T-helper 1 cell treated with Interleukin-12 subunit alpha and Interleukin-12 subunit beta and Interleukin-4 antibody, amounts not matched to agents 30 μg/mL and 1 μg/mL, for 36 hours (primary cell): ENCODE measurements at regions not wholly inside any gene's neighbourhood (a gene's known extent, or its start where the extent isn't known, plus 50 kb on each side); places are given as distances from the start of the nearest gene placed in this dataset.

Experiments used
- H3K27ac Mint-ChIP-seq: one replicate; pipeline ENCODE4 v1.8.0; 2021; ENCODE audit warnings: mild to moderate bottlenecking, mixed read lengths
- H3K27me3 Mint-ChIP-seq: one replicate; pipeline ENCODE4 v1.8.0; 2021; ENCODE audit warnings: low read depth, mixed read lengths
- H3K36me3 Mint-ChIP-seq: one replicate; pipeline ENCODE4 v1.8.0; 2021; ENCODE audit warnings: low read depth, mixed read lengths
- H3K4me1 Mint-ChIP-seq: one replicate; pipeline ENCODE4 v1.8.0; 2021; ENCODE audit warnings: low read depth, mixed read lengths
- H3K4me3 Mint-ChIP-seq: one replicate; pipeline ENCODE4 v1.8.0; 2021; ENCODE audit warnings: mild to moderate bottlenecking, moderate library complexity, mixed read lengths
- H3K9me3 Mint-ChIP-seq: one replicate; pipeline ENCODE4 v1.8.0; 2021; ENCODE audit warnings: mixed read lengths

GRCh38 chr3:117722856-117723255 is 1013.3 kb downstream of the TUSC7 start:
- H3K36me3 Mint-ChIP-seq: no peaks in the 10 kb centered on the region
- H3K4me1 Mint-ChIP-seq: no peaks in the 10 kb centered on the region
- no peak overlapping the region for H3K4me3 Mint-ChIP-seq
- H3K27me3 Mint-ChIP-seq: no peaks in the 10 kb centered on the region
- H3K9me3 Mint-ChIP-seq: no peaks in the 10 kb centered on the region
- no peak overlapping the region for H3K27ac Mint-ChIP-seq

GRCh38 chr3:117723825-117724224 is 1014.2 kb downstream of the TUSC7 start:
- Mint-ChIP-seq H3K27ac (no peak overlapping the region), H3K36me3 (no peaks in the 10 kb centered on the region), H3K27me3 (no peaks in the 10 kb centered on the region), H3K4me1 (no peaks in the 10 kb centered on the region), H3K4me3 (no peak overlapping the region), H3K9me3 (no peaks in the 10 kb centered on the region)

GRCh38 chr3:117725314-117725713 is 1015.7 kb downstream of the TUSC7 start:
- H3K36me3 Mint-ChIP-seq: no peaks in the 10 kb centered on the region
- no peak overlapping the region for H3K27ac Mint-ChIP-seq
- no peaks in the 10 kb centered on the region for H3K4me1 Mint-ChIP-seq
- no peak overlapping the region for H3K4me3 Mint-ChIP-seq
- H3K27me3 Mint-ChIP-seq: no peaks in the 10 kb centered on the region
- H3K9me3 Mint-ChIP-seq: no peaks in the 10 kb centered on the region

GRCh38 chr3:117726776-117727175 is 1017.2 kb downstream of the TUSC7 start:
- H3K4me3 Mint-ChIP-seq: no peak overlapping the region
- no peaks in the 10 kb centered on the region for H3K27me3 Mint-ChIP-seq
- no peaks in the 10 kb centered on the region for H3K9me3 Mint-ChIP-seq
- H3K36me3 Mint-ChIP-seq: no peaks in the 10 kb centered on the region
- H3K27ac Mint-ChIP-seq: no peak overlapping the region
- H3K4me1 Mint-ChIP-seq: no peaks in the 10 kb centered on the region

GRCh38 chr3:117728226-117728625 is 1018.6 kb downstream of the TUSC7 start:
- Mint-ChIP-seq H3K27ac (no peak overlapping the region), H3K4me1 (no peaks in the 10 kb centered on the region), H3K4me3 (no peak overlapping the region), H3K27me3 (no peaks in the 10 kb centered on the region), H3K9me3 (no peaks in the 10 kb centered on the region), H3K36me3 (no peaks in the 10 kb centered on the region)

GRCh38 chr3:117734496-117734895 is 1024.9 kb downstream of the TUSC7 start:
- Mint-ChIP-seq H3K27ac (no peak overlapping the region), H3K36me3 (no peaks in the 10 kb centered on the region), H3K4me3 (no peak overlapping the region), H3K4me1 (no peaks in the 10 kb centered on the region), H3K27me3 (no peaks in the 10 kb centered on the region), H3K9me3 (no peaks in the 10 kb centered on the region)

GRCh38 chr3:117735481-117736101 is 1026.0 kb downstream of the TUSC7 start:
- H3K9me3 Mint-ChIP-seq: no peaks in the 10 kb centered on the region

GRCh38 chr3:117736846-117737245 is 1027.3 kb downstream of the TUSC7 start:
- Mint-ChIP-seq H3K9me3 (no peaks in the 10 kb centered on the region), H3K27ac (no peak overlapping the region), H3K4me3 (no peak overlapping the region)

More at GRCh38 chr3:117735481-117736101, 1026.0 kb downstream of the TUSC7 start:
- H3K27me3 Mint-ChIP-seq: no peaks in the 10 kb centered on the region
- H3K27ac Mint-ChIP-seq: no peak overlapping the region
- no peaks in the 10 kb centered on the region for H3K36me3 Mint-ChIP-seq
- no peaks in the 10 kb centered on the region for H3K4me1 Mint-ChIP-seq
- H3K4me3 Mint-ChIP-seq: no peak overlapping the region

GRCh38 chr3:117743993-117744392 is 1034.4 kb downstream of the TUSC7 start:
- Mint-ChIP-seq H3K9me3 (no peaks in the 10 kb centered on the region), H3K36me3 (no peaks in the 10 kb centered on the region), H3K4me1 (no peaks in the 10 kb centered on the region), H3K4me3 (no peak overlapping the region), H3K27ac (no peak overlapping the region), H3K27me3 (no peaks in the 10 kb centered on the region)

More at GRCh38 chr3:117736846-117737245, 1027.3 kb downstream of the TUSC7 start:
- H3K36me3 Mint-ChIP-seq: no peaks in the 10 kb centered on the region
- no peaks in the 10 kb centered on the region for H3K27me3 Mint-ChIP-seq
- no peaks in the 10 kb centered on the region for H3K4me1 Mint-ChIP-seq

- Mint-ChIP-seq H3K9me3 (no peaks in the 10 kb centered on the region), H3K4me1 (no peaks in the 10 kb centered on the region), H3K4me3 (no peak overlapping the region), H3K27me3 (no peaks in the 10 kb centered on the region), H3K36me3 (no peaks in the 10 kb centered on the region), H3K27ac (no peak overlapping the region)
These were observed 1035.4 kb downstream of the TUSC7 start for GRCh38 chr3:117744935-117745334.

GRCh38 chr3:117745516-117745915 is 1035.9 kb downstream of the TUSC7 start:
- no peak overlapping the region for H3K4me3 Mint-ChIP-seq
- H3K27ac Mint-ChIP-seq: no peak overlapping the region
- H3K9me3 Mint-ChIP-seq: no peaks in the 10 kb centered on the region
- no peaks in the 10 kb centered on the region for H3K27me3 Mint-ChIP-seq
- no peaks in the 10 kb centered on the region for H3K4me1 Mint-ChIP-seq
- no peaks in the 10 kb centered on the region for H3K36me3 Mint-ChIP-seq

GRCh38 chr3:117746066-117746465 is 1036.5 kb downstream of the TUSC7 start:
- Mint-ChIP-seq H3K27me3 (no peaks in the 10 kb centered on the region), H3K9me3 (no peaks in the 10 kb centered on the region), H3K4me1 (no peaks in the 10 kb centered on the region), H3K4me3 (no peak overlapping the region), H3K36me3 (no peaks in the 10 kb centered on the region), H3K27ac (no peak overlapping the region)

GRCh38 chr3:117748131-117748530 is 1038.6 kb downstream of the TUSC7 start:
- H3K27ac Mint-ChIP-seq: no peak overlapping the region
- no peaks in the 10 kb centered on the region for H3K27me3 Mint-ChIP-seq
- no peaks in the 10 kb centered on the region for H3K36me3 Mint-ChIP-seq
- H3K4me1 Mint-ChIP-seq: no peaks in the 10 kb centered on the region
- no peaks in the 10 kb centered on the region for H3K9me3 Mint-ChIP-seq
- no peak overlapping the region for H3K4me3 Mint-ChIP-seq

- no peak overlapping the region for H3K4me3 Mint-ChIP-seq
- H3K27ac Mint-ChIP-seq: no peak overlapping the region
- H3K9me3 Mint-ChIP-seq: no peaks in the 10 kb centered on the region
- H3K27me3 Mint-ChIP-seq: no peaks in the 10 kb centered on the region
- no peaks in the 10 kb centered on the region for H3K4me1 Mint-ChIP-seq
- no peaks in the 10 kb centered on the region for H3K36me3 Mint-ChIP-seq
These were observed 1041.2 kb downstream of the TUSC7 start for GRCh38 chr3:117750674-117751269.

- H3K4me3 Mint-ChIP-seq: no peak overlapping the region
- H3K4me1 Mint-ChIP-seq: no peaks in the 10 kb centered on the region
These were observed 1042.1 kb downstream of the TUSC7 start for GRCh38 chr3:117751651-117752050.

More at GRCh38 chr3:117751651-117752050, 1042.1 kb downstream of the TUSC7 start:
- no peak overlapping the region for H3K27ac Mint-ChIP-seq
- H3K9me3 Mint-ChIP-seq: no peaks in the 10 kb centered on the region
- no peaks in the 10 kb centered on the region for H3K36me3 Mint-ChIP-seq
- no peaks in the 10 kb centered on the region for H3K27me3 Mint-ChIP-seq
